NCI-H146 treated with DMSO at 0.1 percent for 48 hours (cell line): ENCODE measurements at regions not wholly inside any gene's neighbourhood (a gene's known extent, or its start where the extent isn't known, plus 50 kb on each side); places are given as distances from the start of the nearest gene placed in this dataset.
"Not testable (repeated sequence)": the region's sequence is repeated elsewhere in the genome, so short reads cannot be mapped to it uniquely, and the experiment has no call there.

Source experiments
- DNase-seq: peaks from one replicate; lab custom pipeline; 2025; ENCODE audit not compliant: unreplicated experiment; lab: John Stamatoyannopoulos, UW

- no peak for DNase-seq
Measured at GRCh38 chr12:97784904-97785303, 322.3 kb downstream of the RMST start.

DNA sequence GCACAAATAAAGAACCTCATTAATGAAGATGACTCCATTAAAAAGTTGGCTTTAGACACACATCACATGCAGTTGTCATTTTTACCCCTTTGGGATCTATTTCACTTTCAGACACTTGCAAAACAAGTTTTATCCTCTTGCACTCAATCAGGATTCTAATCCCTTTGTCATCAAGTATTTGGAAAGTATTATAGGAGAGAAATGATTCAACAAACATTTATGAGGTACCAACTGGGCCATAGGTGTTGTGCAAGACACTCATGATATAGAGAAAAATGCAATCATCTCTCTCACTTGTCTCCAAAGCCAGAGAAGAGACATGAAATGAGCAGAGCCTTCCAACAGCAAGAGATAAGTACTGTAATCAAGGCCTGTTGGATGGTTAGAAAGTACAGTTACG is 327.7 kb downstream of the RMST start:
- DNase-seq, result no peak

- no peak for DNase-seq
Measured at GRCh38 chr12:97797473-97797872, 334.9 kb downstream of the RMST start.

DNA sequence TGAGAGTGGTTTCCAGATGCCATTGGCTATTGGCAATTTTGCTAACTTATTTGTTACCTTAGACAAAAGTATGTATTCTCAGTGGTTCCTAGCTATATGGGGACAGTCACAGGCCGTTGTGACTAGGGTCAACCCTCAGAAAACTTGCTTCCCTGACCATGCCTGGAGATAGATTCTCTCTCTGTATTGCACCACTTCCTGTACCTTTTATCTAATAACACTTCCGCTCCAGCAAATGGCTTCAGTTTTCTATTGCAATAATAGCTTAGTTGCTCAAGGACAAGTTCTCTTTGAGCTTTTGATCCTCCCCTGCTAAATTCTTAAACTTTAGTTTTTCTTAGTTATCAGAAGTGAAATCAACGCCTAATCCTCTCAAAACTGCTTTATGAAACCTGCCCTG is 338.0 kb downstream of the RMST start:
- DNase-seq, result no peak

- DNase-seq, result no peak
Measured at GRCh38 chr12:97801471-97802059, 339.0 kb downstream of the RMST start.

GRCh38 chr12:97805146-97805545 is 342.5 kb downstream of the RMST start:
- no peak for DNase-seq

DNA sequence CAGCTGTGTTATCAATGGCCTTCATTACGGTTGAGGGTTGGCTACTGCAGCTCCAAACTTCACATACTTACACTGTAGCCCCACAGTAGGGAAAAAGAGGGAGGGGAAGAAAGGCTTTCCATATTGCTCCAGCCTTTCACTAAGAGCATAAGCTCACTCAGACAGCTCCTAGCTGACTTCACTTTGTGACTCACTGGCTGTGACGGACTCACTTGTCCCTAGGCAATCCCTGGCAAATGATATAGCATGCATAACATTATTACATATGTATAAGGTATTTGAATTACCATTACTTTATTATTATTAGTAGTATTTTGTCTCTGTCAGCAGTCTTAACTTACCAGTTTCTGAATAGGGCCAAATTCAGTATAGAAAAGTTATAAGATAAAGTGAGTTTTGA is 350.7 kb downstream of the RMST start:
- no peak for DNase-seq

DNA sequence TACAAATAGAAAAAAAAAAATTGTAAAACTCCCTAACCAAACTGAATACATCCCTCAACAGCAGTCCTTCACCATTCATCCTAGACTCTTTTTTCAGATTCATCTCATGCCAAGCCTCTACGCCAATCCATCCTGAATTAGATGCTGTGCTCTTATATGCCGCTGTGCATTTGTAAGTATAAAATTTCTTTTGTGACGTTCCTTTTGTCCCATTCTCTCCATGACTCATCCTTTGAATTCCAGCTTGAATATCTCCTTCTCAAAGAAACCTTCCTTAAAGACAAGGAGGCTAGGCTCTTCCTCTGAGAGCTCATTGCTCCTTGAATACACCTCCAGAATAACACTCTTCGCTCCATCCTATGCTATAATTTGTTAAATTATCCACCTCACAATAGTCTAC is 359.2 kb downstream of the RMST start:
- DNase-seq, result no peak

- no peak for DNase-seq
Measured at GRCh38 chr12:97835541-97835940, 372.9 kb downstream of the RMST start.

DNA sequence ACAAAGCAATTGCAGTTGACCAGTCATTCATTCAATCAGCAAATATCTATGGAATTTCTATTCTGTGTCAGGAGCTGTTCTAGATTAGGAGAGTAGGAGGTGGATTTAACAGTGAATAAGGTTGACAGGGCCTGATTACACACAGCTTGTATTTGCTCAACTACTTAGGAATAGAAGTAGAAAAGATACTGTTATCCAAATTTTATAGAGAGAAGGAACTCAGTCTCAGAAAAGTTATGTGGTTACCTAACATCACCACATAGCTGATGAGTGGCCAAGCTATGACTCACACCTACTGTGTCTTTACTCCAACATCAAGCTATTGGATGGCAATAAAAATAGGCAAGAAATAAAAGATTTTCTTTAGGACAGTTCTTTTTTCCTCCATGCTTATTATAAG is 374.8 kb downstream of the RMST start:
- DNase-seq, result no peak

GRCh38 chr12:97848051-97848450 is 385.4 kb downstream of the RMST start:
- DNase-seq, result no peak

DNA sequence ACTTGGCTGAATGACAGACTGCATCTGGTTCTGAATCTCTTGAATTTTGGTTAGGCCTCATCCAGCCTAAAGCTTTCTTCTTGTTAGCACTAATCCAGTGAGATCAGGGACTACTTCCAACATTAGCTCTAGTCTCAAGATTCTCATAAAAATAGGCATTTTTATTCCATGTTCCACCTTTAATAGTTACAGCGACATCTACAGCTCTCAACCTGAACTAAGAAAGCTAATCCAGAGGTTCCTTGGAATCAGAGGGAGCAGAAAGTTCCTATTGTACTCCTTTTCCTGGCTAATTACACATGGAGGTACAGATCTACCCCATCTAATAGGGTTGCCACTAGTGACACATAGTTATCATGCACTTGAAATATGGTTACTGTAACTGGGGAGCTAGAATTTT is 391.9 kb downstream of the RMST start:
- no peak for DNase-seq

GRCh38 chr12:97862072-97862471 is 399.5 kb downstream of the RMST start:
- DNase-seq, result no peak

DNA sequence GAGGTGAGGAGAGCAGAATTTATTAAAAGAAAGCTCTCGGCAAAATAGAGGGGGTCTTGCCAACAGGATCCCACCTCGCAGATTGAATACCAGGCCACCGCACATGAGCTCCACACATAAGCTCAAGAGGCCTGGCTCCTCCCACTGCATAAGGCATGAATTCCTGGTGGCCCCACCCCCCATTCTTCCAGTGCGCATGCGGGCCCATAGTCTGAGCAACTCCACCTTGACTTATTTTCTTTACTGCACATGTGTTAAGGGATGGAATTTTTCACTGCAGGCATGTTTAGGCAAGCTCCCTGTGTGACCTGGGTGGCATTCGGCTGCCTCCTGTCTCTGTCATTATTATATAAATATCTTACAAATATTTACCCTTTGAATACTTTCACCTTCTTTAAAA is 412.5 kb downstream of the RMST start:
- DNase-seq, result no peak

DNA sequence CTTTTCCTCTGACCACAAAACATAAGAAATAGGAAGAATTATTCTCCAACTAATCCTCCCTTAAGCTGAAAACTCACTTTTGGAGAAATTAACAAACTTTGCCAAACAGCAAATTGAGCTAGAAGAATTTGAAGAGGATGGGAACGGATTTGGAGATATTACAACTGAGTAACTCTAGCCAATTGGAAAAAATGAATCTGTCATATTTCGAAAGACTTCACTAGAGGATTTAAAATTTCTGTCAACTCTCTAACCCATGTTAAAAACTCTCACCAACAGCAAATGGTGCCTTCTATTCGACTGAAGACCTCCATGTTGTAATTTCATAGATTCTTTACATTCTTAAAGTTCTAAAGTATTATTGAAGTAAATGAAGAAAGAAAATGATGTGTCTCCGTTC is 414.2 kb downstream of the RMST start:
- no peak for DNase-seq

DNA sequence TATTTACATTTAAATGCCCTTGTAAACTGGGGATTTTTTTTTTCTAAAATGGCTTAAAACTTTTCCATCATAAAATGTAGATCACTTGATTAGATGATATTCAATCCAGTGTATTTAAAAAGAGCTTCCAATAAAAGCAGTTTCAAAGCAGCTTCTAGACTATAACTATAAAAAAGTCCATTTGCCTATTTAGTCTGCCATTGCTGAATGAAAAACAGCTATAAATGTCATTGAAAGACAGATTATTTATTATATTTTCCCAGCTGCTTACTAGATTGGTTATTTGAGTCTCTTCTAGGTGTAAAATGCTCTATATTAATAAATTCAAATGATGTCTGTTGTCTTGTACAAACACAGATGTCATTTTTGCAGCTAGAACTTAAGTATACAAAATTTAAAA is 414.8 kb downstream of the RMST start:
- DNase-seq, result no peak

GRCh38 chr12:97886511-97887176 is 424.0 kb downstream of the RMST start:
- DNase-seq, result no peak

DNA sequence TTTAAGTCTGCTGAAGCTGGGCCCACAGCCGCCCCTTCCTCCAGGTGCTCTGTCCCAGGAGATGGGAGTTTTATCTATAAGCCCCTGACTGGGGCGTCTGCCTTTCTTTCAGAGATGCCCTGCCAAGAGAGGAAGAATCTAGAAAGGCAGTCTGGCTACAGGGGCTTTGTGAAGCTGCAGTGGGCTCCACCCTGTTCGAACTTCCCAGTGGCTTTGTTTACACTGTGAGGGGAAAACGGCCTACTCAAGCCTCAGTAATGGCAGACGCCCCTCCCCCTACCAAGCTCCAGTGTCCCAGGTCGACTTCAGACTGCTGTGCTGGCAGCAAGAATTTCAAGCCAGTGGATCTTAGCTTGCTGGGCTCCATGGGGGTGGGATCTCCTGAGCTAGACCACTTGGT is 435.3 kb downstream of the RMST start:
- DNase-seq, result not testable (repeated sequence)

DNA sequence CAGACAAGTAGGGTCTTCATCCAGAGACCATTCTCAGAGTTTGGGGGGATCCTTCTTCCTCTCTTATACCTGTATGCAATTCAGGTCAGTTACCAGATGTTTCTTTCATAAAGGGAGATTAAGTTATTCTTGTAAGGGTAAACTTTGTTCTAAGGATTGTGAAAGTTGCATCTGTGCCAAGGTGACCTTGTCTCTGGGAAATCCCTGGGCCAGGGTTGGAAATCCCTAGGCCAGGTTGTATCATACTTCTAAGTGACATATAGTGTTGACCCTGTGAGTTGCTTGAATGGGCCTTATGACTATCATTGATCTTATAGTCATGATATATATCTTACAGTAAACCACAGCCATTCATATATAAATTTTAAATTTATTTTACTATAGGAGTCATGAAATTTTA is 436.9 kb downstream of the RMST start:
- no peak for DNase-seq

GRCh38 chr12:97899956-97900355 is 437.4 kb downstream of the RMST start:
- DNase-seq, result no peak

DNA sequence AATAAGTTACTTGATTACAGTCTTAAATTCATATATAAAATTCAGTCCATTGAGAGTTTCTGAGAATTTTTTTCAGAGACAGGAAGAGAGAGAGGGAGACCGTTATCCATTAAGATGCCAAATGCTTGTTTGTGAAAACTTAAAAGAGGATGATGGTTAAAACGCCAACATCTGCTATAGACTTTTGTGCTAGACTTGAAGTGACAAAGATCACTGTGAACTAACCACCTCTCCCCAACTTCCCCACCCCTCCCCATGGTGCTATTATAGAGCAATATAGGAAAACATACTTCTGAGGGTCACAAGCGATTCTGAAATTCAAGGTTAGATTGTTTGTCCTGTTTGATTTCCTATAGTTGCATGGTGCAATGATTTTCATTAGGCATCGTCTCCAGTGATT is 440.8 kb downstream of the RMST start:
- DNase-seq, result no peak

DNA sequence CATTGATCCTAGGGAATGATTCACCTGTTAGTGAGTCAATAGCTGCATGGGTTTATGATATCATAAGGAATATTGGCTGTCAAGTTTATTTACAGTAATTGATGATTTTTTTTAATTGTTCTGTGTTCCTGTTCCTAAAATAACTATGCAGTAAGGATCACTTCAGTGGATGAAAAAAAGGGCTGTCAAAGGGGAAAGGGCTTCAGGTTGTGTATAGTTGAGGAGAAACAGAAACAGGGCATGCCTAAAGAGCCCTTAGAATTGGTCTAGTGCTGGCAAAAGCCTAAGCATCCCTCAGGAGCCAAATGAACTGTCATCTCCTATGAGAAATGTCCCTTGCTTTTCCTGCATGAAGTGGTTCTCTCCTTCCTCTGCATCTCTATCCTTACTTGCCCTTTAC is 444.9 kb downstream of the RMST start:
- DNase-seq, result no peak

DNA sequence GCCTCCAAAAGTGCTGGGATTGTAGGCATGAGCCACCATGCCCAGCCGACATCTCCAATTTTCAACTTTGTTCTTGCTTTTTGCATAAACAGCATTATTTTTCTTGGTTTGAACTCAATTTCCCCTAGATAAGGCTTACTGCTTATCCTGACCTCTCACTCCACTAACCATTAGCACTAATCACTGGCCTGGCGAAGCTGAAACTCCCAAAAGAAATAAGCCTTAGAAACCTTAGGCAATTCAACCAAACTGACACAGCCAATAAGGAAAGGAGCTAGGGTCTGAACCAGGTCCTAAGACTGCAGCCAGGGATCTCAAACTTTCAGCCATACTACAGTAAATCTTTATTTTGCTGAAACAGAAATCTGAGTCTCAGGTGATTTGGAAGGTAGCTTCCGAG is 448.0 kb downstream of the RMST start:
- no peak for DNase-seq
